H1 (cell line): ENCODE measurements at regions not wholly inside any gene's neighbourhood (a gene's known extent, or its start where the extent isn't known, plus 50 kb on each side); places are given as distances from the start of the nearest gene placed in this dataset.

Source experiments
- CTCF ChIA-PET: fragments of 300-600 bp; sonication (Branson Sonifier 250); formaldehyde crosslinking; loops from one replicate; lab custom pipeline; 2021; ENCODE audit not compliant: partially characterized antibody; lab: Charles Lee
- POLR2A ChIA-PET: fragments of 300-600 bp; sonication (Branson Sonifier 250); formaldehyde crosslinking; loops from one replicate; lab custom pipeline; 2021; ENCODE audit warnings: inconsistent platforms; ENCODE audit not compliant: partially characterized antibody; lab: Charles Lee
- DNase-seq, 2 experiments: peaks; one replicate each; pipeline versions ENCODE4 v3.0.0 to v3.0.0-alpha.2; 2010 to 2022; ENCODE audit warnings: low spot score in 2 of 2, low read depth in 1 of 2, mixed read lengths in 1 of 2
- FAIRE-seq: peaks from 2 replicates; lab custom pipeline; 2011; peaks lifted over from hg19 to GRCh38; lab: Jason Lieb, UNC
- H2AFZ ChIP-seq: 2 replicates; pipeline ENCODE4 v1.8.1; 2012; ENCODE audit warnings: low read length, inconsistent platforms
- H2AK5ac ChIP-seq: 2 replicates; pipeline ENCODE4 v1.6.1; 2013; ENCODE audit warnings: low read depth, low read length
- H2BK120ac ChIP-seq: replicated peaks from 2 replicates; pipeline ENCODE3; 2013; ENCODE audit warnings: low read depth, low read length, inconsistent platforms
- H2BK12ac ChIP-seq: 2 replicates; pipeline ENCODE4 v1.6.1; 2013; ENCODE audit warnings: low read depth, low read length
- H2BK15ac ChIP-seq: 2 replicates; pipeline ENCODE4 v1.6.1; 2013; ENCODE audit warnings: low read length
- H2BK20ac ChIP-seq: 2 replicates; pipeline ENCODE4 v1.6.1; 2013; ENCODE audit warnings: low read length
- H2BK5ac ChIP-seq: 2 replicates; pipeline ENCODE4 v1.6.1; 2013; ENCODE audit warnings: low read depth, low read length
- H3K14ac ChIP-seq: 2 replicates; pipeline ENCODE4 v1.6.1; 2013; ENCODE audit warnings: inconsistent platforms; ENCODE audit not compliant: insufficient read length
- H3K18ac ChIP-seq: 2 replicates; pipeline ENCODE4 v1.6.1; 2013; ENCODE audit warnings: low read length; ENCODE audit errors: extremely low read depth
- H3K23ac ChIP-seq: 2 replicates; pipeline ENCODE4 v1.6.1; 2013; ENCODE audit warnings: inconsistent platforms; ENCODE audit not compliant: insufficient read length
- H3K23me2 ChIP-seq: 2 replicates; pipeline ENCODE4 v1.6.1; 2013; ENCODE audit warnings: low read depth, low read length
- H3K27ac ChIP-seq: 2 replicates; pipeline ENCODE4 v1.6.1; 2011; ENCODE audit warnings: low read depth, low read length, inconsistent platforms
- H3K27me3 ChIP-seq, 4 experiments: replicated peaks in 1 of 4; 1 replicate in 1 of 4; 2 replicates in 3 of 4; pipeline versions ENCODE4 v1.6.1 to v1.8.1; 2011 to 2013; ENCODE audit warnings: low read length in 3 of 4, mild to moderate bottlenecking in 3 of 4, inconsistent platforms in 2 of 4, mixed read lengths in 2 of 4, moderate library complexity in 1 of 4; ENCODE audit not compliant: control insufficient read depth in 3 of 4, insufficient read depth in 3 of 4; ENCODE audit errors: extremely low read depth in 1 of 4
- H3K36me3 ChIP-seq, 4 experiments: 2 replicates each; pipeline versions ENCODE4 v1.6.1 to v1.8.1; 2011 to 2013; ENCODE audit warnings: mild to moderate bottlenecking in 4 of 4, low read length in 3 of 4, moderate library complexity in 2 of 4, control low read depth in 1 of 4, inconsistent platforms in 1 of 4; ENCODE audit not compliant: insufficient read depth in 4 of 4, control insufficient read depth in 2 of 4
- H3K4ac ChIP-seq: replicated peaks from 2 replicates; pipeline ENCODE3; 2013; ENCODE audit warnings: low read length, low read depth, mixed read lengths, inconsistent platforms; ENCODE audit not compliant: insufficient read length
- H3K4me1 ChIP-seq, 4 experiments: replicated peaks in 1 of 4; 1 replicate in 1 of 4; 2 replicates in 3 of 4; pipeline versions ENCODE4 v1.6.1 to v1.8.1; 2011 to 2013; ENCODE audit warnings: low read length in 3 of 4, inconsistent platforms in 2 of 4, mixed read lengths in 1 of 4; ENCODE audit not compliant: insufficient read depth in 4 of 4, control insufficient read depth in 3 of 4
- H3K4me2 ChIP-seq, 2 experiments: 2 replicates each; pipeline versions ENCODE4 v1.6.1 to v1.8.1; 2011 to 2013; ENCODE audit warnings: low read depth in 2 of 2, low read length in 2 of 2, control low read depth in 1 of 2, inconsistent platforms in 1 of 2, mild to moderate bottlenecking in 1 of 2; ENCODE audit not compliant: insufficient read depth in 1 of 2
- H3K4me3 ChIP-seq, 4 experiments: fragments of 200-600, 300-600 bp in 1 of 4; sonication (generic), shearing (Covaris generic), sonication (Bioruptor Twin) in 1 of 4; 2 replicates each; pipeline versions ENCODE4 v1.5.1 to v1.8.1; 2011 to 2016; ENCODE audit warnings: low read length in 4 of 4, low read depth in 3 of 4, control low read depth in 2 of 4, inconsistent platforms in 2 of 4, mild to moderate bottlenecking in 2 of 4, mixed read lengths in 1 of 4, moderate library complexity in 1 of 4; ENCODE audit not compliant: insufficient read depth in 2 of 4; ENCODE audit errors: extremely low read depth in 1 of 4
- H3K56ac ChIP-seq: replicated peaks from 2 replicates; pipeline ENCODE3; 2013; ENCODE audit warnings: low read depth, mild to moderate bottlenecking, mixed read lengths, low read length, inconsistent platforms; ENCODE audit not compliant: insufficient read length
- H3K79me1 ChIP-seq: 2 replicates; pipeline ENCODE4 v1.6.1; 2013; ENCODE audit warnings: low read depth, low read length, control low read depth
- H3K79me2 ChIP-seq, 2 experiments: 2 replicates each; pipeline versions ENCODE4 v1.6.1 to v1.8.1; 2012 to 2013; ENCODE audit warnings: low read length in 2 of 2, mild to moderate bottlenecking in 2 of 2, inconsistent platforms in 1 of 2; ENCODE audit not compliant: insufficient read depth in 2 of 2, control insufficient read depth in 1 of 2
- H3K9ac ChIP-seq, 4 experiments: replicated peaks in 1 of 4; 1 replicate in 1 of 4; 2 replicates in 3 of 4; pipeline versions ENCODE4 v1.6.1 to v1.8.1; 2011 to 2013; ENCODE audit warnings: low read depth in 3 of 4, low read length in 3 of 4, control low read depth in 2 of 4, mild to moderate bottlenecking in 2 of 4, moderate library complexity in 2 of 4, inconsistent platforms in 1 of 4; ENCODE audit errors: extremely low read depth in 1 of 4
- H3K9me3 ChIP-seq, 2 experiments: 2 replicates each; pipeline versions ENCODE4 v1.6.1 to v1.8.1; 2012 to 2013; ENCODE audit warnings: mild to moderate bottlenecking in 2 of 2, moderate library complexity in 2 of 2, control low read depth in 1 of 2, inconsistent platforms in 1 of 2, low read depth in 1 of 2, low read length in 1 of 2, mixed read lengths in 1 of 2; ENCODE audit not compliant: insufficient read depth in 2 of 2
- H4K20me1 ChIP-seq, 2 experiments: replicated peaks in 1 of 2; 2 replicates each; pipeline versions ENCODE3 to v1.8.1; 2011 to 2013; ENCODE audit warnings: inconsistent platforms in 2 of 2, low read length in 2 of 2, mild to moderate bottlenecking in 1 of 2; ENCODE audit not compliant: insufficient read depth in 2 of 2, control insufficient read depth in 1 of 2
- H4K5ac ChIP-seq: 2 replicates; pipeline ENCODE4 v1.6.1; 2013; ENCODE audit warnings: low read length, low read depth, mixed read lengths, inconsistent platforms; ENCODE audit not compliant: insufficient read length
- H4K8ac ChIP-seq: 2 replicates; pipeline ENCODE4 v1.8.0; 2013; ENCODE audit warnings: mild to moderate bottlenecking, moderate library complexity, low read length, inconsistent platforms; ENCODE audit not compliant: insufficient read depth; ENCODE audit errors: extremely low read depth
- H4K91ac ChIP-seq: replicated peaks from 2 replicates; pipeline ENCODE3; 2013; ENCODE audit warnings: low read length, mixed read lengths, inconsistent platforms; ENCODE audit not compliant: insufficient read length
- CBX5 ChIP-seq: fragments of 300-800, 300-1000 bp; sonication (generic); IDR thresholded peaks from 2 replicates; pipeline ENCODE4 v1.7.1; 2016; ENCODE audit warnings: antibody characterized with exemption, low read length, low read depth
- EGR1 ChIP-seq: IDR thresholded peaks from 2 replicates; pipeline ENCODE4 v1.6.1; 2011; ENCODE audit warnings: low read depth, low read length, borderline replicate concordance
- EP300 ChIP-seq, 2 experiments: IDR thresholded peaks; 1 replicate in 1 of 2; 2 replicates in 1 of 2; pipeline ENCODE4 v1.6.1; 2011 to 2012; ENCODE audit warnings: low read depth in 2 of 2, low read length in 2 of 2, mild to moderate bottlenecking in 2 of 2, borderline replicate concordance in 1 of 2, inconsistent platforms in 1 of 2, moderate library complexity in 1 of 2
- HDAC6 ChIP-seq: IDR thresholded peaks from one replicate; pipeline ENCODE4 v1.7.1; 2012; ENCODE audit warnings: low read depth, mild to moderate bottlenecking, inconsistent platforms, low read length, moderate library complexity
- KDM5A ChIP-seq: fragments of 200-600 bp; IDR thresholded peaks from 2 replicates; pipeline ENCODE4 v1.7.1; 2012; ENCODE audit warnings: mild to moderate bottlenecking, low read length, inconsistent platforms, mixed read lengths
- PHF8 ChIP-seq: fragments of 200-600 bp; sonication (generic); conservative IDR thresholded peaks from 2 replicates; pipeline ENCODE4 v1.7.1; 2012; ENCODE audit warnings: low read depth, mild to moderate bottlenecking, inconsistent platforms, low read length, moderate library complexity
- POLR2AphosphoS5 ChIP-seq: IDR thresholded peaks from 2 replicates; pipeline ENCODE4 v1.6.1; 2011; ENCODE audit warnings: low read depth, low read length
- SIX5 ChIP-seq: IDR thresholded peaks from 2 replicates; pipeline ENCODE4 v1.6.1; 2011; ENCODE audit warnings: mild to moderate bottlenecking, low read depth, low read length
- SP1 ChIP-seq: IDR thresholded peaks from 2 replicates; pipeline ENCODE4 v1.6.1; 2011; ENCODE audit warnings: low read depth, low read length
- YY1 ChIP-seq: IDR thresholded peaks from 2 replicates; pipeline ENCODE4 v1.6.1; 2011; ENCODE audit warnings: low read depth, mild to moderate bottlenecking, low read length
- ZNF274 ChIP-seq: IDR thresholded peaks from 2 replicates; pipeline ENCODE4 v1.7.0; 2012; ENCODE audit warnings: low read length, borderline replicate concordance; ENCODE audit errors: extremely low read depth
- WGBS, 2 experiments: shearing (Covaris generic) in 1 of 2; methylation state at CpG; one replicate each; pipeline versions ENCODE4 v1.1.6 to v1.1.7; 2013 to 2015; ENCODE audit warnings: low lambda C conversion rate in 2 of 2, mixed read lengths in 2 of 2, inconsistent platforms in 1 of 2, low coverage in 1 of 2, missing lambda C conversion rate in 1 of 2; ENCODE audit not compliant: insufficient replicate concordance in 2 of 2, insufficient coverage in 1 of 2, insufficient read length in 1 of 2; ENCODE audit errors: extremely low coverage in 1 of 2, missing lambda C conversion rate in 1 of 2; 5-methylcytosine and 5-hydroxymethylcytosine counted together
- TF ChIP-seq, protein P1 (sequence below), 3 experiments: IDR thresholded peaks; 1 replicate in 2 of 3; 2 replicates in 1 of 3; pipeline versions ENCODE4 v1.5.1 to v1.6.1; 2011; ENCODE audit warnings: low read length in 3 of 3, mild to moderate bottlenecking in 3 of 3, inconsistent platforms in 2 of 3, low read depth in 1 of 3, moderate library complexity in 1 of 3; ENCODE audit not compliant: insufficient read depth in 1 of 3; ENCODE audit errors: control extremely low read depth in 1 of 3

DNA sequence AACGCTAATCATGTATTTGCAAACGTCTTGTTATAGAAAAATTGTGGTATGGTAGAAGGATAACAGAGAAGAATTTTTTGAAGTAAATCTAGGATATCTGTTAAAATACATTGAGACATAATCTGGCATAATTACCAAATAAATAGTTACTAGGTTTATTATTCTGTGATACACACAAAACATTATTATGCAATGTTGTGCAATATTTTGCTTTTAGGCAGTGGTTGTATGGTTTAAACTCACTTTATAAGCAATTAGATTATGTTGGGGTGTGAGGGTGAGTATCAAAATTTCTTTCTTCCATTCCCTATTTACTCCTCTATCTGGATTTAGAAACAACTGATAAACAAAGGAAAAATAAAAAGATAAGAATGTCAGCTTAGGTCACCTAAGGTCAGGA is 385.6 kb downstream of the SLITRK6 start:
- Histone ChIP-seq H3K79me2 (no peaks in the 10 kb centered on the region), H2BK5ac (no peak overlapping the region), H3K4me3 (no peak overlapping the region), H2BK120ac (no peak overlapping the region), H4K5ac (no peak overlapping the region), H2BK12ac (no peak overlapping the region), H3K27me3 (no peaks in the 10 kb centered on the region), H3K18ac (no peak overlapping the region), H4K8ac (no peak overlapping the region), H3K4me2 (no peak overlapping the region), H2BK20ac (no peak overlapping the region), H3K9me3 (no peaks in the 10 kb centered on the region), H4K91ac (no peak overlapping the region), H3K56ac (no peak overlapping the region), H3K4ac (no peak overlapping the region), H3K23me2 (no peaks in the 10 kb centered on the region), H3K14ac (no peak overlapping the region), H3K27ac (no peak overlapping the region), H3K36me3 (no peaks in the 10 kb centered on the region), H3K79me1 (no peaks in the 10 kb centered on the region), H2BK15ac (no peak overlapping the region), H4K20me1 (no peaks in the 10 kb centered on the region), H2AFZ (no peak overlapping the region), H3K23ac (no peak overlapping the region), H3K9ac (no peak overlapping the region), H2AK5ac (no peak overlapping the region), H3K4me1 (0 out of 7 replicates have a peak, but pooled peaks cover 0 to 2% (median 0%) of the 10 kb centered on the region in 4 experiments)
- DNase-seq (no peak), FAIRE-seq (no peak)
- WGBS, 2 experiments = 96% methylated on average over 2 of the region's 2 CpGs; no CpG with 5 or more reads in 1 of the 2 experiments
- ChIA-PET POLR2A (no interaction called here), CTCF (no interaction called here)
- TF ChIP-seq SIX5 = no peak
- no peak for TF ChIP-seq EP300 (IDR thresholded peaks at IDR 0.05; ENCODE audit: borderline replicate concordance in 1 of 2, low read depth in 2 of 2, low read length in 2 of 2)
- TF ChIP-seq CBX5 = no peak
- TF ChIP-seq HDAC6 = no peak
- TF ChIP-seq KDM5A = no peak
- TF ChIP-seq YY1 = no peak
- no peak for TF ChIP-seq SP1
- TF ChIP-seq POLR2AphosphoS5 = no peak
- TF ChIP-seq EGR1 = no peak
- no peak for TF ChIP-seq ZNF274
- TF ChIP-seq, protein P1, sequence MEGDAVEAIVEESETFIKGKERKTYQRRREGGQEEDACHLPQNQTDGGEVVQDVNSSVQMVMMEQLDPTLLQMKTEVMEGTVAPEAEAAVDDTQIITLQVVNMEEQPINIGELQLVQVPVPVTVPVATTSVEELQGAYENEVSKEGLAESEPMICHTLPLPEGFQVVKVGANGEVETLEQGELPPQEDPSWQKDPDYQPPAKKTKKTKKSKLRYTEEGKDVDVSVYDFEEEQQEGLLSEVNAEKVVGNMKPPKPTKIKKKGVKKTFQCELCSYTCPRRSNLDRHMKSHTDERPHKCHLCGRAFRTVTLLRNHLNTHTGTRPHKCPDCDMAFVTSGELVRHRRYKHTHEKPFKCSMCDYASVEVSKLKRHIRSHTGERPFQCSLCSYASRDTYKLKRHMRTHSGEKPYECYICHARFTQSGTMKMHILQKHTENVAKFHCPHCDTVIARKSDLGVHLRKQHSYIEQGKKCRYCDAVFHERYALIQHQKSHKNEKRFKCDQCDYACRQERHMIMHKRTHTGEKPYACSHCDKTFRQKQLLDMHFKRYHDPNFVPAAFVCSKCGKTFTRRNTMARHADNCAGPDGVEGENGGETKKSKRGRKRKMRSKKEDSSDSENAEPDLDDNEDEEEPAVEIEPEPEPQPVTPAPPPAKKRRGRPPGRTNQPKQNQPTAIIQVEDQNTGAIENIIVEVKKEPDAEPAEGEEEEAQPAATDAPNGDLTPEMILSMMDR (IDR thresholded peaks at IDR 0.05; ENCODE audit: control extremely low read depth in 1 of 3, insufficient read depth in 1 of 3, low read depth in 1 of 3, low read length in 3 of 3) = no peak
- no peak for TF ChIP-seq PHF8
